Brain microvascular endothelial cell (primary cell): ENCODE measurements at regions not wholly inside any gene's neighbourhood (a gene's known extent, or its start where the extent isn't known, plus 50 kb on each side); places are given as distances from the start of the nearest gene placed in this dataset.

ENCODE experiments used
- DNase-seq: peaks from one replicate; pipeline ENCODE4 v3.0.0-alpha.2; 2020
- H3K27ac ChIP-seq: fragments of 250-450 bp; sonication (Bioruptor Pico); 2 replicates; pipeline ENCODE4 v1.5.1; 2020; ENCODE audit warnings: mild to moderate bottlenecking, moderate library complexity
- H3K27me3 ChIP-seq: fragments of 250-450 bp; sonication (Bioruptor Pico); replicated peaks from 2 replicates; pipeline ENCODE4 v1.5.1; 2020; ENCODE audit warnings: mild to moderate bottlenecking
- H3K36me3 ChIP-seq: fragments of 250-450 bp; sonication (Bioruptor Pico); replicated peaks from 2 replicates; pipeline ENCODE4 v1.5.1; 2020; ENCODE audit warnings: mild to moderate bottlenecking
- H3K4me3 ChIP-seq: 2 replicates; pipeline ENCODE4 v1.5.1; 2011; ENCODE audit warnings: low read depth, mild to moderate bottlenecking, control low read depth, low read length, moderate library complexity
- CTCF ChIP-seq: IDR thresholded peaks from 2 replicates; pipeline ENCODE4 v1.5.1; 2011; ENCODE audit warnings: low read depth, mild to moderate bottlenecking, moderate library complexity, low read length, control low read depth, inconsistent platforms; ENCODE audit errors: missing control alignments
- in situ Hi-C: cut with HindIII; loops from 2 replicates; pipeline ENCODE4 v1.10.0; 2017; ENCODE audit warnings: low sequenced_read_pairs, low pct_ligation_motif_present

GRCh38 chr3:118208642-118209041 is 826.0 kb downstream of the IGSF11 start:
- in situ Hi-C loops = no loop called here
- TF ChIP-seq CTCF = no peak
- DNase-seq = no peak
- no peaks in the 10 kb centered on the region for H3K36me3 ChIP-seq
- no peak overlapping the region for H3K4me3 ChIP-seq
- no peak overlapping the region for H3K27ac ChIP-seq
- no peaks in the 10 kb centered on the region for H3K27me3 ChIP-seq

- in situ Hi-C loops = no loop called here
- no peaks in the 10 kb centered on the region for H3K27me3 ChIP-seq
- H3K27ac ChIP-seq = no peak overlapping the region
- no peak for TF ChIP-seq CTCF
- no peak for DNase-seq
- H3K36me3 ChIP-seq = no peaks in the 10 kb centered on the region
- no peak overlapping the region for H3K4me3 ChIP-seq
Measured at GRCh38 chr3:118213892-118214291, 820.8 kb downstream of the IGSF11 start.

GRCh38 chr3:118226206-118226605 is 808.4 kb downstream of the IGSF11 start:
- no peaks in the 10 kb centered on the region for H3K27me3 ChIP-seq
- TF ChIP-seq CTCF = no peak
- H3K36me3 ChIP-seq = no peaks in the 10 kb centered on the region
- H3K27ac ChIP-seq = no peak overlapping the region
- in situ Hi-C loops = no loop called here
- H3K4me3 ChIP-seq = no peak overlapping the region
- no peak for DNase-seq

- no peaks in the 10 kb centered on the region for H3K27me3 ChIP-seq
- TF ChIP-seq CTCF = no peak
- no peak overlapping the region for H3K27ac ChIP-seq
- no peaks in the 10 kb centered on the region for H3K36me3 ChIP-seq
- DNase-seq = no peak
- in situ Hi-C loops = no loop called here
- H3K4me3 ChIP-seq = no peak overlapping the region
Measured at GRCh38 chr3:118227191-118227590, 807.5 kb downstream of the IGSF11 start.

GRCh38 chr3:118228151-118228550 is 806.5 kb downstream of the IGSF11 start:
- DNase-seq = no peak
- H3K4me3 ChIP-seq = no peak overlapping the region
- H3K27ac ChIP-seq = no peak overlapping the region
- in situ Hi-C loops = no loop called here
- H3K27me3 ChIP-seq = no peaks in the 10 kb centered on the region
- no peak for TF ChIP-seq CTCF
- H3K36me3 ChIP-seq = no peaks in the 10 kb centered on the region

- no peak for DNase-seq
- Histone ChIP-seq H3K36me3 (no peaks in the 10 kb centered on the region), H3K4me3 (no peak overlapping the region), H3K27ac (no peak overlapping the region), H3K27me3 (no peaks in the 10 kb centered on the region)
- in situ Hi-C loops = no loop called here
- no peak for TF ChIP-seq CTCF
Measured at GRCh38 chr3:118229196-118229595, 805.5 kb downstream of the IGSF11 start.
